NT2/D1 (cell line): ENCODE measurements at regions not wholly inside any gene's neighbourhood (a gene's known extent, or its start where the extent isn't known, plus 50 kb on each side); places are given as distances from the start of the nearest gene placed in this dataset.

Source experiments
- SUZ12 ChIP-seq: IDR thresholded peaks from 2 replicates; pipeline ENCODE4 v1.6.1; 2011; ENCODE audit not compliant: insufficient read length, insufficient read depth; ENCODE audit errors: extremely low read depth
- YY1 ChIP-seq: IDR thresholded peaks from 2 replicates; pipeline ENCODE4 v1.6.1; 2011; ENCODE audit not compliant: insufficient read length, insufficient read depth
- ZNF274 ChIP-seq: IDR thresholded peaks from 2 replicates; pipeline ENCODE4 v1.6.1; 2011; ENCODE audit warnings: mild to moderate bottlenecking, low read depth, low read length

DNA sequence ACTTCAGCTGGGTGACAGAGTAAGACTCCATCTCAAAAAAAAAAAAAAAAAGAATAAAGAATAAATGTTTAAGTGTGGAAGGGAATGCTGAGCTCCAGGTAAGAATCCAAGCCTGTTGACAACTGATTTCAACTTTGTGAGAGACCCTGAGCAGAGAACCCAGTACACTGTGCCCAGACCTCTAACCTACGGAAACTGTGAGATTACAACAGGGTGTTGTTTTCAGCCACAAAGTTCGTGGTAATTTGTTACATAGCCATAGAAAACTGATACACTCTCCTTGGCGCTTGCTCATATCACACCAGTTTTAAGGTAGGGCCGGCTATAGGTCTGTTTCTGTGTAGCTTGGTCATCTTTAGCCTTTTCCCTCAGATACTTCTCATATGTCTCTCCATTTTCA lies 98.4 kb upstream of the PAPOLG start:
- TF ChIP-seq ZNF274 (no peak), YY1 (no peak), SUZ12 (no peak)
